Adipocyte (in vitro differentiated cells): ENCODE measurements at regions not wholly inside any gene's neighbourhood (a gene's known extent, or its start where the extent isn't known, plus 50 kb on each side); places are given as distances from the start of the nearest gene placed in this dataset.
"Not testable (repeated sequence)": the region's sequence is repeated elsewhere in the genome, so short reads cannot be mapped to it uniquely, and the experiment has no call there.

Experiments
- DNase-seq: peaks from one replicate; pipeline ENCODE4 v3.0.0-alpha.2; 2015; ENCODE audit warnings: low read depth
- H3K27me3 ChIP-seq: replicated peaks from 2 replicates; pipeline ENCODE4 v1.7.0; 2013; ENCODE audit warnings: mild to moderate bottlenecking, low read length, moderate library complexity; ENCODE audit not compliant: control insufficient read depth, insufficient read depth
- H3K36me3 ChIP-seq: 2 replicates; pipeline ENCODE4 v1.7.0; 2013; ENCODE audit warnings: low read length, mild to moderate bottlenecking, moderate library complexity; ENCODE audit not compliant: control insufficient read depth, insufficient read depth, severe bottlenecking
- H3K4me1 ChIP-seq: 2 replicates; pipeline ENCODE4 v1.7.0; 2013; ENCODE audit warnings: mild to moderate bottlenecking, low read length, moderate library complexity; ENCODE audit not compliant: control insufficient read depth, insufficient read depth
- H3K4me3 ChIP-seq: 2 replicates; pipeline ENCODE4 v1.7.0; 2013; ENCODE audit warnings: mild to moderate bottlenecking, low read length, moderate library complexity
- H3K9ac ChIP-seq: 2 replicates; pipeline ENCODE4 v1.7.0; 2013; ENCODE audit warnings: mild to moderate bottlenecking, low read length, moderate library complexity
- H3K9me3 ChIP-seq: 2 replicates; pipeline ENCODE4 v1.7.0; 2013; ENCODE audit warnings: mild to moderate bottlenecking, low read length, moderate library complexity; ENCODE audit not compliant: control insufficient read depth

- H3K9me3 ChIP-seq, DNase-seq, H3K4me3 ChIP-seq, H3K9ac ChIP-seq, H3K36me3 ChIP-seq, H3K27me3 ChIP-seq, H3K4me1 ChIP-seq: not testable (repeated sequence)
These were observed 621.9 kb upstream of the NRP1 start for GRCh38 chr10:33956322-33956721.

- H3K36me3 ChIP-seq: no peaks in the 10 kb centered on the region
- DNase-seq: no peak
- no peak overlapping the region for H3K9ac ChIP-seq
- no peak overlapping the region for H3K4me3 ChIP-seq
- H3K9me3 ChIP-seq: peaks cover 3% of the 10 kb centered on the region
- H3K27me3 ChIP-seq: no peaks in the 10 kb centered on the region
- no peaks in the 10 kb centered on the region for H3K4me1 ChIP-seq
These were observed 621.2 kb upstream of the NRP1 start for GRCh38 chr10:33955676-33956075.

- Histone ChIP-seq H3K9me3 (peaks cover 3% of the 10 kb centered on the region), H3K36me3 (no peaks in the 10 kb centered on the region), H3K4me3 (no peak overlapping the region), H3K4me1 (no peaks in the 10 kb centered on the region), H3K27me3 (no peaks in the 10 kb centered on the region), H3K9ac (no peak overlapping the region)
- peak; percentile 49 for DNase-seq
These were observed 618.4 kb upstream of the NRP1 start for GRCh38 chr10:33952692-33953360.

GRCh38 chr10:33950206-33950605 is 615.7 kb upstream of the NRP1 start:
- H3K9me3 ChIP-seq: no peaks in the 10 kb centered on the region
- no peaks in the 10 kb centered on the region for H3K4me1 ChIP-seq
- no peaks in the 10 kb centered on the region for H3K36me3 ChIP-seq
- no peak overlapping the region for H3K9ac ChIP-seq
- no peak overlapping the region for H3K4me3 ChIP-seq
- DNase-seq: no peak
- H3K27me3 ChIP-seq: no peaks in the 10 kb centered on the region

GRCh38 chr10:33947544-33947943 is 613.1 kb upstream of the NRP1 start:
- Histone ChIP-seq H3K9me3 (no peaks in the 10 kb centered on the region), H3K9ac (no peak overlapping the region), H3K4me1 (peaks cover 4% of the 10 kb centered on the region), H3K27me3 (no peaks in the 10 kb centered on the region), H3K36me3 (no peaks in the 10 kb centered on the region), H3K4me3 (no peak overlapping the region)
- no peak for DNase-seq

- Histone ChIP-seq H3K9me3 (no peaks in the 10 kb centered on the region), H3K36me3 (no peaks in the 10 kb centered on the region), H3K9ac (no peak overlapping the region), H3K27me3 (no peaks in the 10 kb centered on the region), H3K4me3 (no peak overlapping the region), H3K4me1 (peaks cover 8% of the 10 kb centered on the region)
- no peak for DNase-seq
These were observed 610.6 kb upstream of the NRP1 start for GRCh38 chr10:33945051-33945450.

- H3K27me3 ChIP-seq: no peaks in the 10 kb centered on the region
- H3K9ac ChIP-seq: no peak overlapping the region
- H3K4me3 ChIP-seq: no peak overlapping the region
- no peaks in the 10 kb centered on the region for H3K36me3 ChIP-seq
- H3K4me1 ChIP-seq: peaks cover 8% of the 10 kb centered on the region
- no peak for DNase-seq
- H3K9me3 ChIP-seq: no peaks in the 10 kb centered on the region
These were observed 608.0 kb upstream of the NRP1 start for GRCh38 chr10:33942508-33942907.

GRCh38 chr10:33939892-33940291 is 605.4 kb upstream of the NRP1 start:
- H3K36me3 ChIP-seq: no peaks in the 10 kb centered on the region
- no peaks in the 10 kb centered on the region for H3K9me3 ChIP-seq
- H3K27me3 ChIP-seq: no peaks in the 10 kb centered on the region
- no peak overlapping the region for H3K9ac ChIP-seq
- no peak overlapping the region for H3K4me3 ChIP-seq
- no peak for DNase-seq
- peaks cover 8% of the 10 kb centered on the region for H3K4me1 ChIP-seq

GRCh38 chr10:33939410-33939809 is 604.9 kb upstream of the NRP1 start:
- H3K9ac ChIP-seq: no peak overlapping the region
- no peak for DNase-seq
- H3K36me3 ChIP-seq: no peaks in the 10 kb centered on the region
- no peaks in the 10 kb centered on the region for H3K27me3 ChIP-seq
- no peaks in the 10 kb centered on the region for H3K9me3 ChIP-seq
- H3K4me1 ChIP-seq: peaks cover 8% of the 10 kb centered on the region
- no peak overlapping the region for H3K4me3 ChIP-seq

GRCh38 chr10:33938001-33938400 is 603.5 kb upstream of the NRP1 start:
- H3K36me3 ChIP-seq: no peaks in the 10 kb centered on the region
- H3K9ac ChIP-seq: no peak overlapping the region
- H3K4me1 ChIP-seq: peaks cover 4% of the 10 kb centered on the region
- H3K9me3 ChIP-seq: no peaks in the 10 kb centered on the region
- DNase-seq: no peak
- no peaks in the 10 kb centered on the region for H3K27me3 ChIP-seq
- H3K4me3 ChIP-seq: no peak overlapping the region

GRCh38 chr10:33937036-33937730 is 602.7 kb upstream of the NRP1 start:
- Histone ChIP-seq H3K4me1 (peaks cover 4% of the 10 kb centered on the region), H3K4me3 (no peak overlapping the region), H3K36me3 (no peaks in the 10 kb centered on the region), H3K27me3 (no peaks in the 10 kb centered on the region), H3K9ac (no peak overlapping the region), H3K9me3 (no peaks in the 10 kb centered on the region)
- DNase-seq: no peak

- no peak overlapping the region for H3K9ac ChIP-seq
- no peak for DNase-seq
- H3K4me1 ChIP-seq: no peaks in the 10 kb centered on the region
- no peaks in the 10 kb centered on the region for H3K27me3 ChIP-seq
- no peaks in the 10 kb centered on the region for H3K9me3 ChIP-seq
- no peaks in the 10 kb centered on the region for H3K36me3 ChIP-seq
- H3K4me3 ChIP-seq: no peak overlapping the region
These were observed 600.9 kb upstream of the NRP1 start for GRCh38 chr10:33935350-33935749.
